HG03520 (cell line): ENCODE measurements at regions not wholly inside any gene's neighbourhood (a gene's known extent, or its start where the extent isn't known, plus 50 kb on each side); places are given as distances from the start of the nearest gene placed in this dataset.
A peak's percentile ranks its signal among the peaks of the same experiment; 100 is the strongest.

Experiments
- ATAC-seq: cut with Tn5 transposase; IDR thresholded peaks from one replicate; pipeline ENCODE4 v1.9.1; 2021; ENCODE audit warnings: mild to moderate bottlenecking, moderate library complexity; ENCODE audit not compliant: unreplicated experiment

DNA sequence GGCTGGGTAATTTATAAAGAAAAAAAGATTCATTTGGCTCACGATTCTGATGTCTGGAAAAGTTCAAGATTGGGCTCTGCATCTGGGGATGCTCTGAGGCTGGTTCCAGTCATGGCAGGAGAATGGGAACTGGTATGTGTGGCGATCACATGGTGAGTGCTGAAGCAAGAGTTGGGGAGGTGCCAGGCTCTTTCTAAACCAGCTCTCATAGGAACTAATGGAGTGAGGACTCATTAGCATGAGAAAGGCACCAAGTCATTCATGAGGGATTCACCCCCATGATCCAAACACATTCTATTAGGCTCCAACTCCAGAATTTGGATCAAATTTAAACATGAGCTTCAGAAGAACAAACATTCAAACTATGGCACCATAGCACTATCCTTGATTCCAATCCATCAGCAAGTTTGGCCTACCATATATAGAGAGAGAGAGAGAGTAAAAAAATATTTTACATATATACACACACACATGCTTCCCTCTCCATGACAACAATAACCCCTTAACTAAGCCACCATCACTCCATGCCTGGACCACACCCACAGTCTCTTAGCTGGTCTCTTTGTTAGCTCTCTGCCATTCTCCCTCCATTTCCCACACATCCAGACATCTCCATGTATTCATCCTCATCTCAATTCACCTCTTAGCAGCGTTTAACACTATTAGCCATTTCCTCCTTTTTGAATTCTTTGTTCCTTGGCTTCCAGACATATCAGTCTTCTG, 57.9 kb downstream of the NPY start:
- no peak for ATAC-seq

DNA sequence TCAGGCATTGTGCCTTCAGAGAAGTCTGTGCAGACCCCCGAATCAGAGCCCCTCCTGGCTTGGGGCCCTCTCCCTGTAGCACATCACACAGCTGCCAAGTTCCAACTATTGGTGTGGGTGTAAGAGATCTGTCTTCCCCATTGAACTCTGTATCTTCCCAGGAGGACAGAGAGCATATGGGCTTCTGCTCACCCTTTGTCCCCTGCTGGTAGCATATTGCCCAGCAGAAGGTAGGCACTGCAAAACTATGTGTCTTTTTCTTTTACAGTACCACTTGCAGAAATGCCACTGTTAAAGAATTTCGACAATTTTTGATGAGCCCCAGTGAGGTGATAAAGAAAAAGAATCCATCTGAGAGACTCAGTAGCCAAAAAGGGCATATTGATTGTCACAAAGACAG, 59.6 kb downstream of the NPY start:
- ATAC-seq, result no peak

DNA sequence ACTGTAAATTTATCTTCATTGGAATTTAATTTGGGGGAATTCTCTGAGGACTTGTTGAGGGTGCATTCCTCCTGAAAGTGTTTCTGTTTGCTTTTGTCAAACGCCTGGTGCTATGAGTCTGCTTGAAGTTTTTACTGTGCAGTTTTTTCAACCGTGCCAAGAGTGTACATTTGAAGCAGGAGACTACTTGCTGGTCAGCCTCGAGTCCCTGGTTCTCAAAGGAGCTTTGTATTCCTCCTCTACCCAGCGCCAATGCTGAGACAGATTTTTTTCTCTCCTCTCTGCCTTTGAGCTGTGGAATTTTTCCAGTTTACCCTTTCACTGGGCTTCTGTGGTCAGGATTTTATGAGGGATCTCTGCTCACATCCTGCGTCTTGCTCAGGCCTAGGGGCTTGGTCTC, 62.1 kb downstream of the NPY start:
- ATAC-seq, result no peak

DNA sequence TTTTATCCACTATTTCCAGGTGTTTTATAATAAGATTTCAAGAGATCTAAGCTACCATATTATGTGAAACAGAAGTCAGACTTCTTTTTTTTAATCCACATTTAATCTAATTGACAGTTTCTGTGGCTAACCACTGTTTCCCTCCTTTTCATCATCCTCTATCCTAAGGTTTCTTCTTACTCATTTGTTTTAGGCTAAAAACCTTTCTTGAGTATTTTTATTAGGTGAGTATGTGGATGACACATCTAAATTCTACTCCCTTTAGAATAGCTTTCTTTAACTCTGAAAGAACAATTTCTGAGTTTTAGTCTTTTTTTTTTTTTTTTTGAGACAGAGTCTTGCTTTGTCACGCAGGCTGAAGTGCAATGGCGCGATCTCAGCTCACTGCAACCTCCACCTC, 62.7 kb downstream of the NPY start:
- no peak for ATAC-seq

DNA sequence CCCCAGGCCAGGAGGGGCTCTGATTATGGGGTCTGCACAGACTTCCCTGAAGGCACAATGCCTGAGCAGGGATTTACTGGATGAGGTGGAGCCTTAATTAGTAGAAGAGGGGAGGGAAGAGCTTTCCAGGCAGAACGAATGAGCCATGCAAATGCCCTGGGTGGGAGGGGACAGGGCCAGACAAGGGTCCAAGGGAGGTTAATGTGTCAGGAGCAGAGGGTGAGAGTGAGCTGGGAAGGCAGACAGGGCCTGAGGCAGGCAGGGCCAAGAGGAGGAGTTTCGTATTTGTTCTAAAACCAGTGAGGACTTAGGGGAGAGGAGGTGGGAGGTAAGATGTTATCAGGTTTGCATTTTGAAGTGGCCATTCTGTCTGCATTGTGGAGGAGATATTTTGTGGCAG, 65.3 kb downstream of the NPY start:
- ATAC-seq, result no peak

DNA sequence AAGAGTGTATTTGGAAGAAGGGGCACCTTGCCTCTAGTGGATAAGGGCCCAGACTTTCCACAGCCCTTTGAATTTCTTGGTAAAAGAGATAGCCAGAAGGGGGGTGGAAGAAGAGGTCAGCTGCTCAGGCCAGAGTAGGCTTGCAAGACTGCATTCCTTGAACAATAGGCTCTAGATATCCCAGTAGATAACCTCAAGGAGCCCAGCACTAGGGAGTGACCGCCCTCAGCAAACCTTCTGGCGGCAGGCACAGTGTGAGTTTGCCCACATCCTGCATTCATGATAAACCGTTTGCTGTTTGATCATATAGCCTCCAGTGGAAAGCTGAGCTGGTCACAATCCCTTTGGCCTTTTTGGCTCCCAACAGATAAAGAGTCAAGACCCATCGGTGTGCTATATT, 70.5 kb downstream of the NPY start:
- ATAC-seq, result no peak

DNA sequence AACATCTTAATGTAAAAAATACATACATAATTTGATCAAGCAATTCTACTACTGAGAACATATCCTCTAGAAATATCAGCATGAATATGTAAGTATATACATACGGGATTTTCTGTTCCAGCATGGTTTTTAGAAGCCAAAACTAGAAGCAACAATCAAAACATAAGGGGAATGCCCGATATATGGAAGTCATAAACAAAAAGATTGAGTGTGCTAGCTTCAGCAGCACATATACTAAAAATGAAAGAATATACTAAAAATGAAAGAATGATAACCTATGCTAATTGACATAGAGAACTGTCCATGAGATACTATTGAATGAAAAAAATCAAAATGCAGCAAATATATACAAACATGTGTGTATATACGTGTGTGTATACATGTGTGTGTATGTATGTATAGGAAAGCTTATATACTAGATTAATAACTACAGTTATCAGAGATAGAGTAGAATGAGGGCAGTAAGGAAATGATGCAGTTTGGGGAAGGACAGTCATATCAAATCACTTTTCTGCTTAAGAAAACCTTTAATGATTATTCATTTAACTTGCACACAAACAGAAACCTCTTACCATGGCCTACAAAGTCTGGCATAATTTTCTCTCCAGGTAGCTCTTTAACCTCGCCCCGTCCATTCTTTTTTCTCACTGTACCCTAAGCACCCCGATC, 72.9 kb downstream of the NPY start:
- ATAC-seq, result no peak

DNA sequence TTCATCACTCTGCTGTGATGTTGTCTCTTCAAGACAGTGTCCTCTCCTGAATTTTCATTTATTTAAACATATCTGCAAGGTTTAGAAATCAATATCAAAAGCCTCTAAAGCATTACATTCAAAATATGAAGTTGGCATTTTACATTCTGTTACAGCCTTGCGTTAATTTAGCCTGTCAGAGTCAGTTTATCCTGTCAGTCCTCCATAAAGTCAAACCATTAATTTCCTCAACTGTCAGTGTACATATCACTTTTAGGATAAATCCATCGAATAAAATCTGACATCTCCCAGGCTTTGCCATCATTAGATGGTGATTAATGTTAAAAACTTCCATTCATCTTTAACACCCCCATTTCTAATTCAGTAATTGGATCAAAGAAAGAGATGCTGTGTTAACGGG, 77.0 kb downstream of the NPY start:
- no peak for ATAC-seq

DNA sequence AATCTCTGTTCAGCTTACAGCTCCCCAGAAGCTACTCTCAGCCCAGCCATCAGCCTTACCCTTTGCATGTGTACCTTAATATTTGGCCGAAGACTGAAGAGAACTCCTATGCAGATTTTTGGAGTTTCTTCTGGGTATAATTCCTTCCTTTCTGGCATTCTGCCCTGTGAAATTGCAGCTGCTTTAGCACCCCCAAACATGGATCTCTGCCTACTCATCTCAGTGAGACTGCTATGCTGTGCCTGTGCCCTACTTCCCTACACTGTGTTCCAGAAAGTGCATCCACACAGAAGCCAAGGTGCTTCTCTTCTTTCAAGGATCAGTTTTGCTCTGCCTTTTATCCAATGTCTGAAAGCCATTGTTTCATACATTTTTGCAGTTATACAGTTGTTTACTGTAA, 81.6 kb downstream of the NPY start:
- no peak for ATAC-seq

DNA sequence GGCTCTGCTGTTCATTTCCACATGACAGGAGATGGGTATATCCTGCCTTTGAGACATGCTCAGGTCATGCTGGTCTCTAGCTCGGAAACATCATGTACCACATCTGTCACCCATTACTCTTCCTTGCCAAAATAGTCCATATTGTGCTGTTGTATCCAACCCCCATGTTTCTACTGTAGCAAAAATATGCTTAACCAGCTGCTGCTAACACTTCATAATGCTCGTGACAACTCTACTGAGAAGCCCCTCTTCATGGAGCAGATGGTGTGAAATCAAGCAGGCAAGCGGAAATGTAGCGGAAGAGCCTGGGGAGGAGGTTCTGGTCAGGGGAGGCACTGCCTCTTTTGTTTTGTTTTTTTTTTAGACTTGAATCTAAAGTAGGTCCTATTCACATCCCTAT, 82.9 kb downstream of the NPY start:
- no peak for ATAC-seq

DNA sequence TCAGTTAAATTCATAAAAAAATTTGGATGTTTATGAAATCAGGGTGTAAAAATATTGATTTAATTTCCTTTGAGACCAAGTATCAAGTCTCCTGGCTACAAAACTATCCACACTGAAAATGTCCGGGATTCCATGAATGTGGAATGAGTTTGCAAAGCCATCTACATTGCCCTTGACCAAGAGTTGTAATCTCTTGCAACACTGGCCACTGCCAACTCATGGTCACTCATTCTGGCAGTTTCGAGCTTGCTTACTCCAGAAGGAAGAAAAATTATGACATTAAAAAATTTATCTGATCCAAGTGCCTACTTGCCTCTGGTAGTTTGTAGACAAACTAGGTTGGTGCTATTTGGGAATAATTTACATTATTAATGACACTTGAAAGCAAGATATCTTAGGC, 84.2 kb downstream of the NPY start:
- no peak for ATAC-seq

DNA sequence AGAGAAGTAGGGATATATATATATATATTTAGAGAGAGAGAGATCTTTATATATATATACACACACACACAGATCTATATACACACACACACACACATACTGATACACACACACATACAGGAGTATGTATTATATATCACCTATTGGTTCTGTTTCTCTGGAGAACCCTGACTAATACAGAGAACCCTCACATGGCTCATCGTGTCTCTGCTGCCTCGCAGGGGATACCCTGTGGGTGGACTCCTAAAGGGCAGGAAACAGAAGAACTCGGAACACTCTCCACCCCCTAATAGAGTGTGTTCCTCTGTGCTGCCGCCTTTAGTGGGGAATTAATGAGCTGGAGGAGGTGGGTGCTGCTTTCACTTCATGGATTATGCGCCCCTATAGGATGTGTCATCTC, 86.6 kb downstream of the NPY start:
- ATAC-seq, result no peak

DNA sequence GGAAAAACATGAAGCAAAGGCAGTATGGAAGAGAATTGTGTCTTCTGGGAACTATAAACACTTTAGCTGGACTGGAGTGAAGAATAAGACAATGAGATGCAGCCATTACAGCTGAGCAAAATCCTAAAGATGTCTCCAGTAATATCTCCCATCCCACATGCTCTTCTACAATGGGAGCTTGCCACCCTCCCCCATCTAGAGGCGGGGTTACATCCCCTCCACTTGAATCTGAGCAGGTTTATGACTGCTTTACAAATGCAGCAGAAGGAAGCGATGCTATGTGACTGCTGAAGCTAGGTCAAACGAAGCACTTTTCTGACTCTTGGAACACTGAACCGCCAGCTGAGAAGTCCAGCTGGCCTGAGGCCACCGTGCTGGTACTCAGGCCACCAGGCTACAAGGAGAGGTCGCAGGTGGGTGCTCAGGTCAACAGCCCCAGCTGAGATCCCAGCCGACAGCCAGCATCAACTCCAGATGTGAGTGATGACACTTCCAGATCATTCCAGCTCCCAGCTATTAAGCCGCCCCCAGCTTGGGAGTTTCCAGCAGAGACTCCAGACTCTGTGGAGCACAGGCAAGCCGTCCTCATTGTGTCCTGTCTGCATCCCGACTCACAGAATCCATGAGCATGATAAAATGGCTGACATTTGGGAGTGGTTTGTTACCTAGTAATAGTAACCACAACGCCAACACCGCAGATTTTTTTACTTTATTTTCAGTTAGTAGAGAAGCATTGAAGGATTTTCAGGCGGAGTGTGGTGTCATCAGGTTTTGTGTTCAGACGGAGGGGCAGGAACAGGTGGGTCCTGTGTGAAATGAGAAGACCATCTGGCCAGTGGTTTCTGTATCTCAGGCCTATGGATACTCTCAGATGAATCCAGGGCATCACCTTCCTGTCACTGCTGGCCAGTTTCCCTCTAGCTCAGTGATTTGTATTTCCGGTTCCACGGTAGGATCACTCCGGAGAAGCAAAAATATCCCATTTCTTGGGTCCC, 89.3 kb downstream of the NPY start:
- no peak for ATAC-seq

DNA sequence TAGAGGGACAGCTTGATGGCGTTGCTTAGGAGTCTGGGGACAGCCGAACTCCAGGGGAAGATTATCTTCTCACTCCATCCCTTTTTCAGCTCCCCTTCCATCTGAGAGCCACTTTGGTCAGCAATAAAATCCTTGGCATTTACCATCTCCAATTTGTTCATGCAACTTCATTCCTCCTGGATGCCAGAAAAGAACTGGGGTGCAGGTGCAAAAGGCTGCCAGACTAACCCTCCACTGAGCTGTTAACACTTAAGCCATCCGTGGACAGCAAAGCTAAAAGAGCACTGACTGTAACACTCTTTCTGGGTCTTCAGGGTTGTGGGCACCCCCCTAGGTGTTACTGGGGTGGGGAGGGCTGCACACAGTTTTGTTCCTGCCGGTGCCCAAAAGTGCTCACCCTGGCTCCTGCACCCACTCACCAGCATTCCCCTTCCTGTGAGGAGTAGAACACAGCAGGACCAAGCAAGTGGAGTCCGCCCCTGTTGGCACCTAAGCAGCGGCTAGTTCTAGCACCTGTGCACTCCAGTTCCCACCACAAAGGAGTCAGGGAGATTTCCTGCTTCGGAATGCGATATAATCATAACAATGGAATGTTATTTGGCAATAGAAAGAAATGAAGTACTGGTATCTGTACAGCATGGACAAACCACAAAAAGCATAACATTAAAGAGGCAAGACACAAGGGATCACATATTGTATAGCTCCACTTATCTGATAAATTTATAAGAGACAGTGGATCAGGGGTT, 95.1 kb downstream of the NPY start:
- ATAC-seq, result no peak

DNA sequence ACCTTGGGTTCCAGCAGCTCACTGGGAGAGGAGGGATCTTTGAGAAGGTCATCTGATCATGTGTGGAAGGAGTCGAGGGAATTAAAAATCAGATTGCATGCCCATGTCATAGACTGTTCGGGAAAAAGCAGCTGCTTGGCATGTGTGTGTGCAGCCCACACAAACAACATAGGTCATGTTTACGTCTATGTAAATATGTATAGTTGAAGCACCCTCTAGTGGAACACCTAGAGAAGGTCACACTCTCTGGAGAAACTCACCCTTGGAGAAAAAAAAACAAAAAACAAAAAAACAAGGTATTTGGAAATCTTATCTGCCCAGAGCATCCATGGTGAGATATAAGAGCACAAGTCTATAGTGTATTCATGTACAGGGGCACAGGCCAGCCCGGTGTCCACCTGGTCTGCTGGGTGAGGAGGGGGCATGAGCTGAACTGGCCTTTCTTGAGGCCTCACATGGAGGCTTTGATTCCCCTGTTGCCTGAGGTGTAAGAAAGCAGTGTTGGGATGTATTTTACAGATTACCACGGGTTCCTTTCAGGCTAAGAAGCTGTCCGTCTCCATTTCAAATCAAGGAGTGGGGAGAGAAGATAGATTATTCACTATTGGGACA, 98.0 kb downstream of the NPY start:
- peak; percentile 73 for ATAC-seq

DNA sequence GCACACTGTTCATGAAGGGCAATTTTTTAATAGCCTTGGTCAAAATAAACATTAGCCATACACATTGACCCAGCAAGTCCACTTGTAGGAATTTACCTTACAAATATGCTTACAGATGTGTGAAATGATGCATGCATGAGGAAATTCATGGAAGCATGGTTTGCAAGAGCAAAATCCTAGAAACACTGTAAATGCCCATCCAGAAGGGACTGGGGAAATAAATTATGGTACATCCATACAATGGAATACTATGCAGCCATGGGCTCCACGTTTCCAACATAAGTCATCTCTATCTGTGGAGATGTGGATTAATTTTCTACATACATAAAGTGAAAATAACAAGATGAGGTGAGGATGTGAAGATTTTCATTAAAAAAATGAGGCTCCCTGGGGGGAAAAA, 99.1 kb downstream of the NPY start:
- no peak for ATAC-seq

DNA sequence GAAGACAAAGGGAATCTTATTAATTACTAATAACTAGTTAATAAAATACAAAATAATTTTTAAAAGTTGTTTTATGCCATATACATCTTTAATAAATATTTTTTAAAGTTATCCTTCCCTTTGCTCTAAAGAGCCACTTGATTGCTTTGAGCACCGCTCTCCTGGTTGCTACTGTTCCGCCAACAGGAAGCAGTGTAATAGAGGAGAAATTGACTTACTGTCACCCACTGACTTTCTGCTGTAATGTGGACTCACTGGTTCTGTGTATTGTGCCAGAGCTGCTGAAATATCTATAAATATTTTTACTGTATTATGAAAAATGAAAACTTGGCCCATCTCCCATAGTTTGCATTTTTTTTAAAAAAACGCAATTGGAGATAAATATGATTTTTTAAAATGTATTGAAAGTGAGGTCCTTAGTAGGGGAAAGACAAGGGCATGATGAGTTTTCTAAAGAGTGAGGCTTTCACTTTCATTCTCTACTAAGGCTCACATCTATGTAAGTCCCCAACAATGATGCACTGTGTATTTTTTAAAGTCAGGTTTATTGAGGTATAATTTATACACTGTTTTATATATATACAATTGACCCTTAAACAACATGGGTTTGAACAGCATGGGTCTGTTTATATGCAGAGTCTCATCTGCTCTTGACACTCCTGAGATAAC, 100.5 kb downstream of the NPY start:
- peak; percentile 48 for ATAC-seq

DNA sequence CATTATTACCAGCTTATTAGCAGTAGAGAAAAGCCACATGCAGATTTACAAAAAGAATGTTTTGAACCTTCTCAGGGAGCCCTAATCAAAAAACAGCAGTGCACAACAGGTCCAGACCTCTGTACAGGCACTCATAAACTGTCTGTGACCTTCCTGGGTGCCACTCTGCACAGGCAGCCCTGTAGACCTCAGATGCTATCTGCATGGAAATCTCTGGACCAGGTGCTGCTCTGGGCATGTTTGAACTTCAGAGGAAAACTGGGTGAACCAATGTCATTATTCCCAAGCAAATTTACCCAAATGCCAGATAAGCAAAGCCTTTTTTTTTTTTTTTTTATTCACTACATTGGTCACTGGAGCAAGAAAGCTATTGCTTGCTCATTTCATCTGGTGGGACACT, 104.2 kb downstream of the NPY start:
- ATAC-seq, result no peak

DNA sequence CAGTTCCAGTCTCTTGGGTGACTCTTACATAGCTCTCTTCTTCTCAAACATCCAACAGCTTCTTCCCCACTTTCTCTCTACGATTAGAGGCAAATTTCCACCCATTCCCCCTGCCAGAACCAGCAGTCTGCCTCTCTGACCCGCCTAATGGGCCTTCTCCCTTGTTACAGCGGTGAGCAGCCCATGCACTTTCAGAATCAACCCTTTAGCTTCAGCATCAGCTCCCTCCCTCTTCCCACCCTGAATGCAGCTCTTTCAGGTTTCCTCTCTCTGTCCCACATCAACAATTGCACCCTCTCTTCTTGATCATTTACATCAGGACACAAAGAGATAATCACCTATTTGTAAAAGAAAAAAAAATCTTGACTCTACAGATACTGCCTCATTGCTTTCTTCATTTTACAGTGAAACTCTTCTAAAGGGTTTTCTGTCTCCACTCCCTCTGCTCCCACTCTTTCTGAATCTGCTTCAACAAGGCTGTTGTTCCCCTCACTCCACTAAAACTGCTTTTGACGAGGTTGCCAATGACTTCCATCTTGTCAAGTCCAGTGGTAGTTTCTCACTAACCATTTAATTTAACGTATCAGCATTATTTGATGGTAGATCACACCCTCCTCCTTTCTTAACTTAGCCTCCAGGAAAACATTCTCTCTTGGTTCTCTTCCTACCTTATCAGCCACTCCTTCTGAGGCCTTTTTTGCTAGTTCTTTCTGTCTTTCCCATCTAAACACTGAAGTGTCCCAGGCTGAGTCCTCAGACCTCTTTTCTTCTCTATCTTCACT, 106.6 kb downstream of the NPY start:
- ATAC-seq, result no peak
